ENCODE measurements at regions not wholly inside any gene's neighbourhood (a gene's known extent, or its start where the extent isn't known, plus 50 kb on each side); places are given as distances from the start of the nearest gene placed in this dataset.

- no peak for TF ChIP-seq KDM5A (IDR thresholded peaks at IDR 0.05; ENCODE audit: low read length)
- TF ChIP-seq SIN3A (conservative IDR thresholded peaks at IDR 0.05 in 1 of 2, IDR thresholded peaks at IDR 0.05 in 1 of 2; ENCODE audit: low read depth in 1 of 2, low read length in 2 of 2), result no peak
- TF ChIP-seq RNF2 (IDR thresholded peaks at IDR 0.05; ENCODE audit: borderline replicate concordance, low read depth, low read length, missing control alignments, poor library complexity, severe bottlenecking), result no peak
- no peak for TF ChIP-seq CTBP2 (IDR thresholded peaks at IDR 0.05; ENCODE audit: borderline replicate concordance, insufficient read depth, insufficient read length, low read length)
- no peak for TF ChIP-seq ZNF274 (IDR thresholded peaks at IDR 0.05; ENCODE audit: borderline replicate concordance, extremely low read depth, low read length)
- no peak for TF ChIP-seq ATF3 (IDR thresholded peaks at IDR 0.05; ENCODE audit: insufficient read depth, low read depth, low read length)
Observed at GRCh38 chr16:73949574-73950320, 346.9 kb upstream of the PSMD7 start (continued).

All from H1 (cell line).